Caki2 (cell line): ENCODE measurements at regions not wholly inside any gene's neighbourhood (a gene's known extent, or its start where the extent isn't known, plus 50 kb on each side); places are given as distances from the start of the nearest gene placed in this dataset.
"Not testable (repeated sequence)": the region's sequence is repeated elsewhere in the genome, so short reads cannot be mapped to it uniquely, and the experiment has no call there.

Experiments
- DNase-seq: peaks from one replicate; pipeline ENCODE4 v3.0.0-alpha.2; 2015; ENCODE audit warnings: low read depth
- in situ Hi-C: cut with HindIII; loops from 2 replicates; pipeline ENCODE4 v1.10.0; 2016; ENCODE audit warnings: low sequenced_read_pairs, low pct_unique_long_range_greater_than_20kb, mixed read lengths

- in situ Hi-C loops: no loop called here
- no peak for DNase-seq
Observed at GRCh38 chr21:36613554-36613953, 85.4 kb upstream of the SIM2 start.

- in situ Hi-C loops: no loop called here
- DNase-seq: no peak
Observed at GRCh38 chr21:36615274-36615964, 83.5 kb upstream of the SIM2 start.

DNA sequence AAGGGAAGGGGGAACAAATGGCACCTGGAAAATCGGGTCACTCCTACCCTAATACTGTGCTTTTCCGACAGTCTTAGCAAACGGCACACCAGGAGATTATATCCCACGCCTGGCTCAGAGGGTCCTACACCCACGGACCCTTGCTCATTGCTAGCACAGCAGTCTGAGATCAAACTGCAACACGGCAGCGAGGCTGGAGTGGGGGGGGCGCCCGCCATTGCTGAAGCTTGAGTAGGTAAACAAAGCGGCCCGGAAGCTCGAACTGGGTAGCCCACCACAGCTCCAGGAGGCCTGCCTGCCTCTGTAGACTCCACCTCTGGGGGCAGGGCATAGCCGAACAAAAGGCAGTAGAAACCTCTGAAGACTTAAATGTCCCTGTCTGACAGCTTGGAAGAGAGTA is 82.1 kb upstream of the SIM2 start:
- DNase-seq, in situ Hi-C loops: not testable (repeated sequence)

GRCh38 chr21:36621794-36622193 is 77.1 kb upstream of the SIM2 start:
- in situ Hi-C loops: not testable (repeated sequence)

GRCh38 chr21:36624105-36624504 is 74.8 kb upstream of the SIM2 start:
- in situ Hi-C loops: no loop called here
- no peak for DNase-seq

More at GRCh38 chr21:36621794-36622193, 77.1 kb upstream of the SIM2 start:
- not testable (repeated sequence) for DNase-seq

GRCh38 chr21:36626791-36627190 is 72.1 kb upstream of the SIM2 start:
- in situ Hi-C loops: no loop called here
- DNase-seq: no peak

DNA sequence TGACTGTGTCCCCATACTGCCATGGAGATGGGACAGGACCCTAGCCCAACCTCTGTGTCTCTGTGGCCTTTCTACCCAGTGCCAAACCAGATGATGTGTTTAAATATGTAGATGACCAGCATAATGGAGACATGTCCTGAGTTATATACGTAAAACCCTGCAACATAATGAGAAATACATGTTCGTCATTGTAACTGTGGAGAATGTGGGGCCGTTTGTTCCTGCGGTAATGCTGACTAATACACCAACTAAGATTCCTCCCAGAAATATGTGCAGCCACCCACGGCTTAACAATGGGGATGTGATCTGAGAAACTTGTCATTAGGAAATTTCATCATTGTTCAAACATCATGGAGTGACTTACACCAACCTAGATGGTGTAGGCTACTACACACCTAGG is 71.7 kb upstream of the SIM2 start:
- no peak for DNase-seq
- in situ Hi-C loops: no loop called here

- in situ Hi-C loops: no loop called here
- DNase-seq: no peak
Observed at GRCh38 chr21:36628106-36628505, 70.8 kb upstream of the SIM2 start.

DNA sequence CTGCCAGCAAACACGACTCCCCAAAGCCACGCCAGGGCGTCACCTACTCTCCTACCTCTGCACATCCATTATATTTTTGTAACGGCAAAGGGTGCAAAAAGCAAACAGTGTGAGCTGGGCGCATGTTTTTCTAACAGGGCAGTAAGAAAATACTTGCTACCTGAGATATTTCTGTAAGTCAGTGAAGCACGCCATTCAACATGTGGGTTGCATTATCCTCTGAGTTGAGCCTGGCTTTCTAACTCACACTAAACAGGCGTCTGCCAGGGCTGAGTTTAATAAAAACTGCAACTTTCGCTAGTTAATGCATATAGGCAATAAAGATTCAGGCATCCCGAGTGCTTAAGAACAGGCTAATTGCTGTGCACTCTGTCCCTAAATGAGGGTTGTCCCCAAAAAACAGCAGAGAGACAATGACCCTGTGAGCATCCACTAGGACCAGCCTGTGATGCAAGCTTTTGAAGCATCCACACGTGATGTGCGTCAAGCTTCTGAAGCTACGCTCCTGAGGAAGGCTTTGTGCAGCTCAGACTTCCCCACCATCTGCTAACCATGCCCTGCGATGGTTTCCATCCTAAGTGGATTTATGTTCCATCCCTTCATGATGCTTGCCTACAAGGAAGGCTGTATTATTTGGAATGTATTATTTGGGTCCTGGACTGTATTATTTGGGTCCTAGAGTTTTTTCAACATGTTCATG is 70.0 kb upstream of the SIM2 start:
- DNase-seq: no peak
- in situ Hi-C loops: no loop called here

- peak; percentile 12 for DNase-seq
- in situ Hi-C loops: no loop called here
Observed at GRCh38 chr21:36630485-36631206, 68.3 kb upstream of the SIM2 start.

- DNase-seq: no peak
- in situ Hi-C loops: no loop called here
Observed at GRCh38 chr21:36636016-36636415, 62.9 kb upstream of the SIM2 start.

DNA sequence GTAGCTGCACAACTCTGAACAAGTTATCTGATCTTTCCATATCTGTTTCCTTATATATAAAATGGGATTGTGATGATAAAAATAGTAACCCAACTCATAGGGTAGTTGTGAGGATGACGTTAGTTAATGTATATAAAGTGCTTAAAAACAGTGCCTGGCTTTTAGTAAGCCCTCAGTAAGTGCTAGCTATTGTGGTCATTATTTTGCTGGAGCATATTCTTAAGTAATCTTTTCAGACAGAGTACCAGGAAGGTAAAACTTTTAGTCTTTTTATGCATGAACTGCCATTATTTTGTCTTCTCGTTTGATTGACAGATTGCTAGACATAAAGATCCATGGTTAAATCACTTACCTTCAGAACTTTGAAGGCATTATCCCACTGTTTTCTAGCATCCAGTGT is 62.5 kb upstream of the SIM2 start:
- in situ Hi-C loops: no loop called here
- DNase-seq: no peak

DNA sequence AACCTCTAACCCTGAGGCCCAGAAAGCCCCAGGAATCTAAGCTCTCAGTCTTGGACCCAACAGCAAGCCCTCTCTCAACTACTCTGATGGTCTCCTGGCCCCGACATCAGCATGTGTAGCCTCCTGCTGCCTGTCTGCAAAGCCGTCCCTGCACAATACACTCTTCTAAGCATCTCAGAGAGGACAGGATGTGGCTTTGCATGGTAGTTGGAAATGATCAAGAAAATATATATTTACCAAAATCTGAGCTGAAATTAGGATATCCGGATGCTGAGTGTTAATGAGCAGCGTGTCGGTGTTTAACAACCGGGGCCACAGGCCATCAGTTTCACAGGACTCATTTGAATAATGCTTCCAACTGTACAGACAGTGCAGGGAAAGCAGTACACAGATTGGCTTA is 59.1 kb upstream of the SIM2 start:
- in situ Hi-C loops: no loop called here
- DNase-seq: no peak

DNA sequence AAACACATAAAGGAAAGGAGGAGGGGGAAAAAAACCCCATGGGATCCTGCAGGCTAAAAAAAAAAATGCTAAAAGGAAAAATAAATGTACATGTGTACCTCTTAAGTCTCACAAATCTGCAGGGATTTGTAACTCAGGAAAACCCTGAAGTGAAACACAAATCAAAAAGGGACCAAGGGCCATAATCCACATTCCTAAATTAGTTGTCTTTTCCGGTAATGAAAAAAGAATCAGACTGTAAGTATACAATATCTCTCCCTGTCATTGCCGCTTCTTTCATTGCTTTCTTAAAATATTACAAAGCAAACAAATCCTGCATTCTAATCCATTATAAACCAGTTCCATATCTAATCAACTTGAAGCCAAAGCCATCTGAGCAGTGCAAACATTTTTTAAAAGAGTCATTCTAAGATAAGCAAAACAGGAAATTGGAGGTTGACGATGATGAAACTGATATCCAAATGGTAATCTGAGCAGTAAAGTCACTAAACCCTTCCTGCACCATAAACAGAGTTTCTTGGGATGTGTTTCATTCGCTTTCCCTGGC is 58.7 kb upstream of the SIM2 start:
- DNase-seq: no peak
- in situ Hi-C loops: no loop called here

GRCh38 chr21:36640721-36641244 is 58.1 kb upstream of the SIM2 start:
- no peak for DNase-seq
- in situ Hi-C loops: no loop called here

GRCh38 chr21:36641346-36641745 is 57.6 kb upstream of the SIM2 start:
- no peak for DNase-seq
- in situ Hi-C loops: no loop called here

DNA sequence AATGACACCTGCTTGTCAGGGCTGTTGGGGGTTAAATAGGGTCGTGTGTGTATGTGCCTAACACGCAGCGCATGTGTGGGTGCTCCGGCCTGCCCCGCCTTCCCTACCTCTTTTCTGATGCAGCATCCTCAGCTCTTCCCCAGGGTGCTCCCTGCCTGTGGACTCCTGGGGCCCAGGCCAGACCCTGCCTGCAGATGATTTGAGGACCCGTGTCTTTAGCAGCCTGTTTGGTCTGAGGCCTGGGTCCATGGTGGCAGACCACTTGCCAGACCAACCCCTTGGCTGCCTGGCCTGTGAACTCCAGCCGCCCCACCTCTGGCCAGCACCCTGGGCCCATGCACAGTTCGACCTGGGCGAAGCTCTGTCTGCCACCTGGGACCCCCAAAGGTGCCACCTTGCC is 57.0 kb upstream of the SIM2 start:
- DNase-seq: no peak
- in situ Hi-C loops: no loop called here

DNA sequence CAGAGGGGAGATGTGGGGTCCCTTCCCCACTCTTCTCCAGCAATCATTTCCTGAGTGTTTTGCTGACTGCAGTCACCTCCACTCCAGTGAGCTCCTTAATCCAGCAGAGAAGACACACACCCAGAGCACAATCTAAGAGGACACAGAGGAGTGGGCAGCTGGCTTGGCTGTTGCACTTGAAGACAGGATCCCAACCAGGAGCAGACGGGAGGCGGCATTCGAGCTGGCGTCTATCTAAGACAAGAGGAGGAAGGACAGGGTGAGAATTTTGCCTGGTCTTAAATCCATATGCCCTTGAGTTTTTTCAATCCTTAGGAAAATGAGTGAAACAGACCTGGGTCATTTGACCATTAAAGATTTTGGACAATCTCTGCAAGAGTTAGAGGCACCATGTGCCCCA is 56.1 kb upstream of the SIM2 start:
- DNase-seq: no peak
- in situ Hi-C loops: no loop called here
